ENCODE measurements at regions not wholly inside any gene's neighbourhood (a gene's known extent, or its start where the extent isn't known, plus 50 kb on each side); places are given as distances from the start of the nearest gene placed in this dataset.
"Not testable (repeated sequence)": the region's sequence is repeated elsewhere in the genome, so short reads cannot be mapped to it uniquely, and the experiment has no call there.

DNA sequence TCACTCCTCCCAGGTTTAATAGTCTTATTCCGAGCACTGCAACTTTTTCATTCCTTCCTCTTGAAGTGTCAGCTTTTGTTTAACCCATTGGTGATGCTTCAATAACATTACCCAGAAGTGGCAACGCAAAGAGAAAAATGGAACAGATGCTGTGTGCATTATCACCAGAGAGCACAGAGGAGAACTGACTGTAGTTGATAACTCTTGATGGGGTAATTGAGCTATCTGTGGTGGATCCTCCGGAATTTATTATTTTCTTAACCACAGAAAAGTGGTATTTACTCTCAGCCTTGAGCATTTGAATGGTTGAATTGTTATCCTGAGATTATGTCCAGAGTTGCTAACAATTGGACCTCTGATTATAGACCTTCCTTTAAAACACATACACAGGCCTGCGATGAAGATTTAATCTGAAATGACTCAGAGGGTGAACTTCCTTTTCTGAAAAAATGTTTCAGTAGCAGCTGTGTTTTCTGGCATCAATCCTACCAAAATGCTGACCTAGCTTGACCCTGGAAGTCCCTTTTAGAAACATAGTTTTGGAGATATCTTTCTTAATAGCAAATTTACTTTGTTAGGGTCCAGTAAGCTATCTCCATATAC, 1584.4 kb upstream of the LRRTM3 start:
- DNase-seq (ENCODE audit: low read depth in 2 of 2), result no peak

DNA sequence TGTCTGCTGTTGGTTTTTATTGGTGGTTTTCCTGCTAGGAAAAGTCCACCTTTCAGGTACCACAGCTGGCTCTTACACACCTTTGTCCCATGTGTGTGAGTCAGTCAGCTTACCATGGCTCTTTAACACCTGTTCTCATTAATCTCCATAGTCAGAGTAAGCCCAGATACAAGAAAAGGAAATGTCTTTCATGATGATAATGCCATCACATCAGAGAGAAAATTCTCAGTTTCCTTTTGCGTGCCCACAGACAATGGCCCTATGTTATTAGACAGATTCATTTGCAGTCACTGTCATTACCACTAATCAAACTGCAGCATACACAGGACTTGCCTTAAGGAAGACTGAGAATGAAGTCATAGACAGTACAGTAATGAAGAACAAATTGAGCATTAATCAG, 1583.6 kb upstream of the LRRTM3 start:
- no peak for DNase-seq (ENCODE audit: low read depth in 2 of 2)

DNA sequence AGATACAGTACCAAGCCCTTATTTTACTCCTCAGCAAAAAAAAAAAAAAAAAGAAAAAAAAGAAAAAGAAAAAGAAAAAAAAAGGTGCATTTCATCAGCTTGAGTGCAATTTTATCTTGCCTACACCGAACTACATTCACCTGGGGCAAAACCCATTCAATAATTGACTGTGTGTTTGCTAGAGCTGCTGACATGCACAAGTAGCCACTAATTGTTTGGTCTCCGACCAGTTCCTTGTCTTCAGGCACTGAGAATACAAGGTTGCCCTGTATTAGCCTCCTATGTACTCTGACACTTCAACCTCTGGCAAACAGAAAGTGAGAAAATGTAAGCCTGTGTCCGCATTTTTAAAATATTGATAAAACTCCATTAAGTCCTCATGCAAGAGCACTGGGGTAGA, 1579.4 kb upstream of the LRRTM3 start:
- no peak for DNase-seq (ENCODE audit: low read depth in 2 of 2)

DNA sequence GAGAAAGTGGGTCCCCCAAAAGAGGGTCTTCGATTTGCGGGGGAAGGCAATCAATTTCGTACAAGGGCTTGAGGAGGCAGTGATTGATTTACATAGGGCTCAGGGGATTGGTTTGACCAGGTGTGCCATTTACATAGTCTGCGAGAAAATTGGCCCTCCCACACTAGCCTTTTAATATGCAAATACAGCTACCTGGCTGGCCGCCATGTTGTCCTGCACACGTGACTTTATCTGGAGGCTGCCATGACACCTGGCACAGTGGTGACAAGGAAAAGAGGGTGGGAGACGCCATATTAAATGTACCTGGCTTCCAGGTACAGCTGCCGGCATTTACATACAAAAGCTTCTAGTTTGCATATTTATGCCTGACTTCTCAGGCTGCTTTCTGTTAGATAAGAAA, 1577.2 kb upstream of the LRRTM3 start:
- DNase-seq (ENCODE audit: low read depth in 2 of 2), result no peak

DNA sequence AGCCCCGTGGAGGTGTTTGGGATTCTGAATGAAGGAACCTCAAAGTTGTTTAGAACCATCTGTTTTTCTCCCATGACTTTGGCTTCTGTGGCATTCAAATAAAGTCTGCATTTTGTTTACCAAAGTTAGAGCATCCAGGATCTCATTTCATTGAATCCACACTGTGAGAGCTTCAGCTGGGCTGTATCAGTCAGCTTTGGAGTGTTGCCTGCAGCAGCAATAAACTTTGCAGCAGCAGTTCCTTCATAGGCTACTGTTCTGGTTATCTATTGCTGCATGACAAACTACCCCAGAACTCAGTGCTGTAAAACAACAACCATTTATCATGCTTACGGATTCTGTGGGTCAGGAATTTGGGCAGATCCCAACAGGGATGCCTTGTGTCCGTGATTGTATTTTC, 1575.2 kb upstream of the LRRTM3 start:
- no peak for DNase-seq (ENCODE audit: low read depth in 2 of 2)

DNA sequence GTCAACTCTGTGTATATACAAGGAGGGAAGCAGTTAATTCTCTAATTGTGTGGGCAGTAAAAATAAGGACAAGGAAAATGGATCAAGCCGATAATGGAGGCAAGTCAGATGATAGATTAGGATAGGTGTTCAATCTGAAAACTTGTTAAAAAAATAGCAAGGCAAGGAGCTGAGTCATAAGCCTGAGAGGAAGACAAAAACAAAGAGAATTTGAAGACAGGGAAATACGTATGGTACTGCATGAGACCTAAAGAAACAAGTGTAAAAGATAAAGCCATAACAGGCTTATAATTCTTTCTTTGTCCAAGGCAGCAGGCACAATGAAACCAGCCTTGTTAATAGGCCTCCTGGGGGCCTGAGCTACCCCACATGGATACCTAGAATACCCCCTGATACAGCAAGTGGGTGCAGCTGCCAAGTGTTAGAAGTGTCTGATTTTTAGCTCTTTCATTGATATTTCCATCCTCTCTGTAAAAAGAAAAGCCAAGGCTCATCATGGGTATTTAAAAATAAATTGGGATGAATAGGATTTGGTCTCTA, 1570.6 kb upstream of the LRRTM3 start:
- DNase-seq (ENCODE audit: low read depth in 2 of 2), result no peak

DNA sequence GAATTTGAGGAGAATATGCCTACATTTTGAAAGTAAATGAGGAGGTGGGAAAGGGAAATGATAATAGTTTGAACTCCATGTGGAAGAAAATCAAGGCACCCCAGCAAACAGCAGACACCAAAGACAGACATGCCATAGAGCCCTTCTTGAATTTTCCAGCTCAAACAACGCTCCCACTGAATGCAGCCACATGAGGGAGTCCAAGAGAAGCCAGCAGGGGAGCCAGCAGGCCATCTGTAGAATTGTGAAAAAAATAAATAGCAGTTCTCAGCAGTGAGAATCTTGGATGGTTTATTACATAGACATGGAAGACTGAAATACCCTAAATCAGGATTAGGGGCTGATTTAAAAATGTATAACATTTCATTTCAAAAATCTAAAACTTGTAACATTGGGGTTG, 1567.3 kb upstream of the LRRTM3 start:
- no peak for DNase-seq (ENCODE audit: low read depth in 2 of 2)

DNA sequence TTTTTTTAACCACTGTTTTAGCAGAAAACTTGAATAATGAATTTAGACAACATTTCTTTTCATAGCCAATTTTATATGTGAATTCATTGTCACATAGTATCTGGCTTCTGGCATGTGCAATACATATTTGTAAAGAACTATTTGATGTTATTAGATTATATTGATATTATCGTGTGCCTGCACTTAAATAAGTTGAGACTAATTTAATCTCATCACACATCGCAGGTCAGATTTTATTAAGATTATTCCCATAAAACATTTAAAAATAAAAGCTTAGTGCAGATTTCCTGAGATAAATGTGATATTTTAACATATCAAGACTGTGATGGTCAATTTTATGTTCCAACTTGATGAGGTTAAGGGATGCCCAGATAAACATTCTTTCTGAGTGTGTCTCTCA, 1565.3 kb upstream of the LRRTM3 start:
- DNase-seq (ENCODE audit: low read depth in 2 of 2), result no peak

DNA sequence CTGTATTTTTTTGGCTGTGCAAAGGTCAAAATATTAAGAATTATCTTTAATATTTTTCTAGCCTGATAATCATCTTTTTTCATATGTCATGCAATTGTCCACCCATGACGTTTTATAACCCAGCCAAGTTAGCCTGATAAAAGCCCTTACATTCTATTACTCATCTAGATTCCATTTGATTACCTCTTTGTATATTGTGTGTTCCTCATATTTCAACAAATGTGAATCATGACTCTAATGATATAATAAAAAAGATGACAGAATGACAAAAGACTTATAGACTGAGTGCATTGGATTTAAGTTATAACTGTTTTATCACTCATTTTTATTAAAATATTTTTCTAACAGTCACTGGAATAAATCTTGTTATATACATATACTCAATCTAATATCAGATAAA, 1560.0 kb upstream of the LRRTM3 start:
- no peak for DNase-seq (ENCODE audit: low read depth in 2 of 2)

DNA sequence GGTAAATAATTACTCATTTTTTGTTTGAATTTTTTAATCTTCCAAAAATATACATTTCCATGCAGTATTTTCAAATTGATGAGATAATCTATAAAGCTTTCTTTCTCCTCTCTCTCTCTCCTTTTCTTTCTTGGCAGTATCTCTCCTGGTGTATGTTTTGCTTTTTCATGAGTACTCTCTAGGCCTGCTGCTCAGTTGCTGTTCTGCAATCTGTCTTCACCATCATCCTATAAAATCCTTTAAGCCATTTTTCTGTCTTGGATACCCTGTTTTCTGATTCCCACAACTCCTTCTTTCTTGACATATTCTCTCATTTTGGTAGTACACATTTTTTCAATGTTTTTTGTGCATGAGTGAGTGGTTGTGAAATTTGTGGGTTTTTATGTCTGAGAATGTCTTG, 1558.1 kb upstream of the LRRTM3 start:
- no peak for DNase-seq (ENCODE audit: low read depth in 2 of 2)

DNA sequence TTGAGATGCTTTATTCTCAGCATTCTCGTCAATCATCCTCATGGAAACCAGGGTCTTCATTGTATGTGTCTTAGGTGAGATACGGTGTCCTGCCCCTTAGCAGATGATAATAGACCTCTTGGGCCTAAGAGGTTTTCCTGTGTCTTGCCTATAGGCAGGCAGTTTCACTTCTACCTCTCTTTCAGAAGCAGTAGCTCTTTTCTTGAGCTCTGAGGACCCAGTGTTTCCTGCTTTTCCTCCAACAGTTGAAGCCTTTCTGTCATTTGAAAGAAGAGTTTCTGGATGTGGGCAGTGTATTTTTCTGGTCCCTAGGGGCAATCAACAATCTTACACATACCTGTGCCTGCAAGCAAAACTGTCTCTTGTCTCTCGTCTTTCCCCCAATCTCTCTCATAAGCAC, 1550.3 kb upstream of the LRRTM3 start:
- no peak for DNase-seq (ENCODE audit: low read depth in 2 of 2)

DNA sequence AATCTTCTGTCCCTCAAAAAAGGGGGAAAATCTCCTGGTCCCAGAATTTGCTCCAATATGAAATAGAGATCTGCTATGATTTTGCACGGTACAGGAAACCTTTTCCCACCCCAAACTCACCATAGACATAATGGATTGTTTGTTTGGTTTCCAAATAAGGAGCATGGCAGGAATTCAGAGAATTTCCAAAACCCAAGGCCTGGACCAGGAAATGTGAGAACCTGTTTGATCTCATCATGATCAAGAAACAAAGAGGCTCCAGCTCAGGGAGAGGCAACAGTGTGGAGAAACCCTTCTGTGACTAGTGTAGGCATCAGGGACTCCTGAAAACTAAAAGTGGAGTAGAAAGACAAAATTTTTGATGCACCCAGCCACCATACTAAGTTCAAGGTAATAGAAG, 1548.1 kb upstream of the LRRTM3 start:
- no peak for DNase-seq (ENCODE audit: low read depth in 2 of 2)

DNA sequence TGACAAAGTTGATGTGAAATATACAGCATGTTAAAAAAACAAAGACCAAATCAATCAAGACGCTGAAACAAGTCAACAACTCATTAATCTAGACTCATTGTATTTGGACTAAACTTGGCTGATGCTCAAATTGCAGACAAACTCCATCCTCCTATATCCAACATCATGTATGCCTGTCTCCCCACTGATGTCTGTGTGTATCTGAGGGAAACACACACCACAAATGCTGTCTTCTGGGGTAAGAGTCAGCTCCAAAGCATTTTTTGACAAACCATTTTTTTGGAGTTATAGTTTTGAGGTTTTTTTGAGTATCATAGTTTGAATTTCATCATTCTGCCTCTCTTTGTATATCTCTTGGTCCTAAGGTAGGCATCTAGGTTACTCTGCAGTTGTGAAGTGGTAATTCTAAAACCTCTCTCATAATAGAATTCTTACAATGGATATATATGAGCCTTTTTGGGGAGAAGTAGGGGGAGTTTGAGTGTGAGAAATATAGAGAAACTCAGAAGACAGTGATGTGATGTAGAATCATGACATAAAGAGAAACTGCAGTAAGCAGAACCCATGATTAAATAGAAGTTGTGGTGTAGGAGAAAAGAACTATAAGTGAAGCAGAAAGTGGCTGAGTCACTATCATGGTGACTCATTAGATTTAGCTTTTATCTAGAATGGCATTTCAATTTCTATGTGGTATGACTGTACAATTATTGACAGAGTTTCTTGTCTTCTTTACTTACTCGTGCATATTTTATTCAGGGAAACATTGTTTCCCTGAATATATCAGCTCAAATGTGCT, 1531.1 kb upstream of the LRRTM3 start:
- DNase-seq (ENCODE audit: low read depth in 2 of 2), result no peak

DNA sequence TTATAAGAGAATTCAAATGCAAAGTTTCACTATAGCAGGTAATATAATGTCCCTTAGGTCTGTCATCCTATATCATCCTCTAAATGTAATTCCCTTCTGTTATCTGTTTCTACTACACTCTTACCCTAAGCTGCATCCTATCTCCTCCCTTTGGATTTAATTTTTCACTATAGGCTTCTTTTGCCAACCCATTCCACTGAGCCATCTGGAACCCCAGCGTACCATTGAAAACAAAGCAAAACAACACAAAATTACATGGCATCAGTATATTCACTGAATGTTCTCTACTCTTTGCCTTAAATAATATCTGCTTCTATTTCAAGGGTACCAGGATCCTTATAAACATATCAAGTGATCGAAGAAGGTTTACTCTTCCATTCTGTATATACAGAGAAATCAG, 1530.2 kb upstream of the LRRTM3 start:
- no peak for DNase-seq (ENCODE audit: low read depth in 2 of 2)

DNA sequence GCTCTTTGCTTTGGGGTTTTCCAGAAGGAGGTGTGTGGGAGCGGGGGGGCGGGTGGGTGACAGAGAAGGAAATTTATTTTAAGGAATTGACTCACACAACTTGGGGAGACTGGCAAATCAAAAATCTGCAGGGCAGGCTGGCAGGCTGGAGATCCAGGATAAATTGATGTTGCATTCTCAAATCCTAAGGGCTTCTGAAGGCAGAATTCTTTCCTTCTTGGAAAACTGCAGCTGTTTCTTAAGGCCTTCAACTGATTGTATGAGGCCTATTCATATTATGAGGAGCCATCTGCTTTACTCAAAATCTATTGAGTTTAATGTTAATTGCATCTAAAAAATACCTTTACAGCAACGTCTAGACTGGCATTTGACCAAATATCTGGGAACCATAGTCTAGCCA, 1528.8 kb upstream of the LRRTM3 start:
- DNase-seq (ENCODE audit: low read depth in 2 of 2), result no peak

DNA sequence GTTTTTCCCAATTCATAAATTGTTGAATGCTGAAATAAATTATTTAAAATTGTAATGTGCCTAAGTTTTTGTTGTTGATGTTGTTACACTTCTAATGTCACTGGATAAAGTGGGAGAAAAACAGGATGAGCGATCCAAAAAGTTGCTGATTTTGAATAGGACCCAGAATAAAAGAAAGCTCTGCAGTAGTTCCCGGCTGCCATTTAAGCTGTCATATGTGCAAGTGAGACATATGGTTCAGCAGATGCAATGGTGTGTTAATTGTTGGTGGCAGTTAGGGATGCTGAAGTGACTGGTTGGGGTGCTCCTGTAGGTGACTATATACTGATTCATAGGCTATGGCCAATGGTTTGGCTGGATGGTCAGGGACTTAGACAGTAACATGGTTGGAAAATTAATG, 1517.4 kb upstream of the LRRTM3 start:
- DNase-seq (ENCODE audit: low read depth in 2 of 2), result no peak

DNA sequence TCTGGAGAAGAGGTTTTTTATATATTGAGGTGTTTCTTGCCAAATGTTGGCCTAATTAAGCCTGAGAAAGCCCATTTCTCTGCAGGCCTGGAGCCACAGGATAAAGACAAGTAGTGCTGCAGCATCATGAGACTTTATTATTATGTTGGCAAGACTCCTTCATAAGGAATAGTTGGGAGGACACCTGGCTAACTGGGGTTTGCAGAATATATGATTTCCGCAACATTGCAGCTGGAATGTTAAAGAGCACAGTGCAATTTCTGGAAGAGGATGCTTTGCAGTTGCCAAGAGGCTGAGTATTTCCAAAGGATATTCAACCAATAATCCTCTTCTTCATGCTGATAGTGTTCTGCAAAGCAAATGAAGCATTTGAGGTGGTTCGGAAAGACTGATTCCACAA, 1512.8 kb upstream of the LRRTM3 start:
- DNase-seq (ENCODE audit: low read depth in 2 of 2), result no peak

DNA sequence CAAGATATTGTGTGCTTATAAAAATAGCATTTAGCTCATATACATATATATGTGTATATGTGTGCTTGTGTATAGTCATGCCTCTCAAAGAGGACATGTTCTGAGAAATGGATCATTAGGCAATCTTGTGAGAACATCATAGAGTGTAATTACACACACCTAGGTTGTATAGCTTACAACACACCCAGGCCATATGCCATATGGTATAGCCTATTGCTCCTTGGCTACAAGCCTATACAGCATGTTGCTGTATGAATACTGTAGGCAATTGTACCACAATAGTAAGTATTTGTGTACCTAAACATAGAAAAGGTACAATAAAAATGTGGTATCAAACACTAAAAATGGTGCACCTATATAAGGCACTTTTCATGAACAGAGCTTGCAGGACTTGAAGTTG, 1510.5 kb upstream of the LRRTM3 start:
- no peak for DNase-seq (ENCODE audit: low read depth in 2 of 2)

DNA sequence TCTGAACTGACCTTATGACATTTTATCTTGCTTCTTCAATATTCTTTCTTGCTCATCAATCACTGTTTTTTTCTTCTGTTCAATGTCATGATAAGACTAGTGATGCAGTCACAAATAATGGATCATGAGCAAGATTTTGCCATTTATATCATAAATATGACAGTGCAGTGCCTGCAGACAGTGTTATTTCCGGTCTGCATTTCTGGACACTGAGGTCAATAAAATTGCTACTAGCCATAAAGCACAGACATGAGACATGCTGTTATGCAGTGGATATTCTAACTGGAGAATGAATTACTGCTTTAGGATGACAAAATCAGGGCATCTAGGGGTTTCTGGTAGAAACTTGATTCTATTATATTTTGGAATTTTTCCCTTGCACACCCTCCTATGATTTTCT, 1509.7 kb upstream of the LRRTM3 start:
- DNase-seq (ENCODE audit: low read depth in 2 of 2), result no peak

DNA sequence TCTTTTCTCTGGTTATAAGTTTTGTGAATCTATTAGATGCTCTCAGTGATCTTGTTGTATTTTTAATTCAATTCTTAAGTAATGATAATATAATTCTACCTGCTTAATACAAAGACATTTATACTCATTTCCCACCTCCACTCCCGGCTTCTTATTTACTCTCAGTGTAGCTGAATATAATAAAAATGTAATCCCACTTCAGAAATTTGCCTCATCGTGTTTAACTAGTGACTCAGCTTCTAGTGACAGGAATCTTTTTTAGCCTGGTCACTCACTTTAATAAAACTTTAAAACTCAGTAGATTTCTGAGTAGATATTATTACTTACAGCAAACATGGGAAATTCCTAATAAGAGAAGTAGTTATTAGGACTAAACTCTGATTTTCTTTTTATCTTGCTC, 1506.2 kb upstream of the LRRTM3 start:
- DNase-seq (ENCODE audit: low read depth in 2 of 2), result no peak

DNA sequence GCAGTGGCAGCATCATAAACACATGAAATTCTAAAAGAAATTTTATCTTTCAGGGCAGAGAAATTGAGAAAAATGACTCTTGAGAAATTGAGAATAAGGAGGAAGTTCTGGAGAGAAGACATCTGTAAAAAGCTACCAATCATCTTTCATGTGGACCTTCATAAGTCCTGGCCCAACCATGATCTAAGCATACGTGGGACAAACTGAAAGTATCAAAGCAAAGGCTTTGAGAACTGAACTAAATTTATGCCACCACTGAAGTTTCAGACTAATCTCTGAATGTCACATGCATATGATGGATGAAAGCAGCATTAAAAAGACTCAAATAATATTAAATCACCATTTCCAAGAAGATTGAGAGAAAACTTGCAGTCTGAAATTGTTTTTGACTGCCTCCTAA, 1502.8 kb upstream of the LRRTM3 start:
- DNase-seq (ENCODE audit: low read depth in 2 of 2), result no peak

DNA sequence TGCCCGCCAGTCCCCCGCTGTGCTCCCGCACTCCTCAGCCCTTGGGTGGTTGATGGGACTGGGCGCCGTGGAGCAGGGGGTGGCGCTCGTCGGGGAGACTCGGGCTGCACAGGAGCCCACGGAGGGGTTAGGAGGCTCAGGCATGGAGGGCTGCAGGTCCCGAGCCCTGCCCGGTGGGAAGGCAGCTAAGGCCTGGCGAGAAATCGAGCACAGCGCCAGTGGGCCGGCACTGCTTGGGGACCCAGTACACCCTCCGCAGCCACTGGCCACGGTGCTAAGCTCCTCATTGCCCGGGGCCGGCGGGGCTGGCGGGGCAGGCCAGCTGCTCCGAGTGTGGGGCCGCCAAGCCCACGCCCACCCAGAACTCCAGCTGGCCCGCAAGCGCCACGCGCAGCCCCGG, 1496.5 kb upstream of the LRRTM3 start:
- not testable (repeated sequence) for DNase-seq (ENCODE audit: low read depth in 2 of 2)

DNA sequence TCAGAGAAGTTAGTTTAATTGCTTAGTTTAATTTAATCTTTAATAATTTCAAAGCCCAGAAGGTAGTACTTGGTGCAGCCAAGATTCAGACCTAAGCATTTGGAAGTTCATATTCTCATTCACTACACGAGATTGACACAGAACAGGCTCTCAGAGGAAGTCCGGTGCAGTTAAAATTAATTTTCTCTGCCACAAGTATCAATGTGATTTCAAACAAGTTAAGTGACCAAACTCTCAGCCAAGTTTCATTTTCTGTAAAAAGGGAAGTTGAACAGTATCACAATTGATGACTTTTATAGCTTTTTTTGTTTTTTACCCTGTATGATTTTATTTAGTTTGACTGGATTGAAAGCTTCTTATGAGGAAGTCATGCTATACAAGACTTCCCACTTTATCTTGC, 1494.9 kb upstream of the LRRTM3 start:
- DNase-seq (ENCODE audit: low read depth in 2 of 2), result no peak

DNA sequence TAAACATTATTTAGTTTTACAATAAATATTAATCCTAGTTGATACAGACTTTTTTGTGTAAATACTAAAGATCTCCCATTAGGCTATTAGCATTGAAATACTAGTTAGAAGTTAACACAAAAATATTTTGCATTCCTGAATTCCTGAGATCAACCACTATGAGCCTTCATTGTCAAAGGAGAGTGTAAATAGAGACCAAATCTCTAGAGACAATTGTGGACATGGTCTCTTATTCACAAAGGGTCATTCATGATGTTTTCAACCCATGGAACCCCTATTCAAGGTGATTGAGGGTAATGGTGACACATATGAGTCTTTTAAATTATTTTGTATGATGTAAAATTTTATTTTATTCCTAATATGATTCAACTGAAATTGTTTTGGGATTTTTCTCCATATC, 1454.8 kb upstream of the LRRTM3 start:
- no peak for DNase-seq (ENCODE audit: low read depth in 2 of 2)
